Testis (tissue), 2 donors: ENCODE measurements at regions not wholly inside any gene's neighbourhood (a gene's known extent, or its start where the extent isn't known, plus 50 kb on each side); places are given as distances from the start of the nearest gene placed in this dataset.

Source experiments
- DNase-seq: peaks from one replicate; pipeline ENCODE4 v3.0.0-alpha.2; 2019
- H3K27ac ChIP-seq, 2 donors: fragments of 200-600 bp; sonication (generic); one replicate each; pipeline ENCODE4 v1.5.1; 2019
- H3K27me3 ChIP-seq: fragments of 200-600 bp; sonication (generic); one replicate; pipeline ENCODE4 v1.5.1; 2019
- H3K36me3 ChIP-seq: fragments of 200-600 bp; sonication (generic); one replicate; pipeline ENCODE4 v1.5.1; 2017; ENCODE audit warnings: low read depth; ENCODE audit errors: missing control alignments
- H3K4me1 ChIP-seq: fragments of 200-600 bp; sonication (generic); one replicate; pipeline ENCODE4 v1.5.1; 2019
- H3K4me3 ChIP-seq, 2 donors: fragments of 200-600 bp; sonication (generic); one replicate each; pipeline ENCODE4 v1.5.1; 2017 to 2019
- H3K9me3 ChIP-seq: fragments of 200-600 bp; sonication (generic); one replicate; pipeline ENCODE4 v1.5.1; 2017
- CTCF ChIP-seq, 3 experiments: fragments of 450-650 bp in 2 of 3; fragments of 200-600 bp in 1 of 3; sonication (generic) in 1 of 3; IDR thresholded peaks; one replicate each; pipeline ENCODE4 v1.5.1; 2016 to 2019; ENCODE audit warnings: antibody characterized with exemption in 3 of 3, mild to moderate bottlenecking in 2 of 3, moderate library complexity in 1 of 3
- POLR2A ChIP-seq: fragments of 450-650 bp; IDR thresholded peaks from one replicate; pipeline ENCODE4 v1.6.1; 2017; ENCODE audit warnings: antibody characterized with exemption, mild to moderate bottlenecking, moderate library complexity
- WGBS, 2 donors: methylation state at CpG; one replicate each; pipeline ENCODE4 v1.1.5; 2018; 5-methylcytosine and 5-hydroxymethylcytosine counted together
- intact Hi-C: fragments of 100-400 bp; cut with DNase I; formaldehyde crosslinking; loops from one replicate; pipeline ENCODE4 v1.15.1; 2023; ENCODE audit warnings: low total_unique reads

GRCh38 chr5:4007001-4007400, 411.4 kb downstream of the IRX1 start:
- TF ChIP-seq CTCF (IDR thresholded peaks at IDR 0.05) = no peak
- TF ChIP-seq POLR2A = no peak
- Histone ChIP-seq H3K36me3 (no peaks in the 10 kb centered on the region), H3K9me3 (no peaks in the 10 kb centered on the region), H3K4me1 (no peaks in the 10 kb centered on the region), H3K4me3 (no peak overlapping the region), H3K27ac (no peak overlapping the region), H3K27me3 (no peaks in the 10 kb centered on the region)
- WGBS, 2 donors = 96 to 97% methylated on average over 3 of the region's 3 CpGs
- intact Hi-C loops = no loop called here
- DNase-seq = no peak

- Histone ChIP-seq H3K9me3 (no peaks in the 10 kb centered on the region), H3K27ac (no peak overlapping the region), H3K36me3 (no peaks in the 10 kb centered on the region), H3K4me1 (no peaks in the 10 kb centered on the region), H3K27me3 (no peaks in the 10 kb centered on the region), H3K4me3 (no peak overlapping the region)
- intact Hi-C loops = no loop called here
- TF ChIP-seq POLR2A (no peak), CTCF (IDR thresholded peaks at IDR 0.05) (no peak)
- WGBS, 2 donors = 78 to 97% methylated on average over 5 to 6 of the region's 6 CpGs
- DNase-seq = no peak
Observed at GRCh38 chr5:4011943-4012342, 416.3 kb downstream of the IRX1 start.

- TF ChIP-seq POLR2A = no peak
- TF ChIP-seq CTCF (IDR thresholded peaks at IDR 0.05) = no peak
- Histone ChIP-seq H3K27me3 (no peaks in the 10 kb centered on the region), H3K27ac (no peak overlapping the region), H3K4me1 (no peaks in the 10 kb centered on the region), H3K4me3 (no peak overlapping the region), H3K36me3 (no peaks in the 10 kb centered on the region), H3K9me3 (no peaks in the 10 kb centered on the region)
- no peak for DNase-seq
- 53 to 63% methylated on average over 20 of the region's 20 CpGs for WGBS, 2 donors
- intact Hi-C loops = no loop called here
Observed at GRCh38 chr5:4013106-4013898, 417.7 kb downstream of the IRX1 start.

- Histone ChIP-seq H3K4me1 (no peaks in the 10 kb centered on the region), H3K4me3 (no peak overlapping the region), H3K36me3 (no peaks in the 10 kb centered on the region), H3K27ac (no peak overlapping the region), H3K27me3 (no peaks in the 10 kb centered on the region), H3K9me3 (no peaks in the 10 kb centered on the region)
- WGBS, 2 donors = 81% methylated on average over 4 of the region's 4 CpGs
- TF ChIP-seq POLR2A = no peak
- TF ChIP-seq CTCF (IDR thresholded peaks at IDR 0.05) = no peak
- intact Hi-C loops = no loop called here
- no peak for DNase-seq
Observed at GRCh38 chr5:4015709-4016108, 420.1 kb downstream of the IRX1 start.
